Activated naive CD4-positive, alpha-beta T cell treated with Interleukin-2 at 50 U/mL for 16 hours (primary cell): ENCODE measurements at regions not wholly inside any gene's neighbourhood (a gene's known extent, or its start where the extent isn't known, plus 50 kb on each side); places are given as distances from the start of the nearest gene placed in this dataset.

Experiments
- DNase-seq: peaks from one replicate; pipeline ENCODE4 v3.0.0-alpha.2; 2020

DNA sequence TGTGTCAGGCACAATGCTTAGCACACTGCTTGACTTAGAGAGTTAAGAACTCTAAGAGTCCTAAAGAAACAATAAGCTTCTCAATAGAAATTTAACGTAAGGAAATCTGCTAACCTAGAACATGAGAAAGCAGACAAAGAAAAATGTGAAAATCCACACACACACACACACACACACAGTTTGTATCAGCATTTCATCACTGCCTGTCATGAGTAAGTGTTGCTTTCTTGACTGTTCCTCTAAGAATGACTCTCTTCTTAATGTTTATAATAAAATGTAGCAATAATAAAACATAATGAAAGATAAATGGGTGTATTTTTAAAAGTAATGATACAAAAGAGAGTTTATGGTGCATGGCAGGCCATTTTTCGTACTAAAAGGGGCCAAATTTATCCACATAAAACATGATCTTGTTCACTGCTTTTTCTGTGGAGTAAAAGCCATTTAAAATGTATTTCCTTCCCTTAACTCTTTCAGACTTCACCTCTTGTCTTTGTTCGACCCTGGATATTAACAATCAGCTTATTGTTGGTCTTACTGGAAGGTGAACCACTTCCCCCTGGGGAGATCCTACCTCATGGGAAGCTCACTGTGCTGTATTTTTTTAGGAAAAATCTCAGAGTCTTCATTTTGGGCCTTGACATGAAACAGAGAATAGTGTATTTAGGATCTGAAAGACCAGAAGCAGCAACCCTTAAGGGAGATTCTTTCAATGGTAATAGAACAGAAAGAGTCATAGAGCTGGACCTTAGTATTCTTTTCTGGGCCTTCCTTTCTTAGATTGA lies 107.3 kb upstream of the ANKRD55 start:
- no peak for DNase-seq

DNA sequence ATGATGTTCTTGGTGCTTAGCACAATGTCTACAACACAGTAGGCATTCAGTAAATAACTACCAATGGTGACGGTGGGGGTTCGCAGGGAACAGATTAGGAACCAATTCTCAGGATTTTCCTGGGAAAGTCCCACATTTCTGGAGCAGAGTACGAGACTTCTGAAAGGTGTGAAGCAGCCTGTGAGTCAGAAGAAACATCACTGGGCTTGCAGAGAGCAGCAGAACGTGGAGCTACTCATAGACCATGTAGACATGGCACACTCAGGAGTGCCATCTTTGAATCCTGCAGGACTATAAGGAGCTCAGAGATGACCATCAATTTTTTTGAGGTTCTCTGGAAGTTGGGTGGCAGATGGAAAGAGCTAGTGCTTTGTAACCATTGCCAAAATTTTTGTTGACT lies 106.6 kb upstream of the ANKRD55 start:
- DNase-seq, result no peak

DNA sequence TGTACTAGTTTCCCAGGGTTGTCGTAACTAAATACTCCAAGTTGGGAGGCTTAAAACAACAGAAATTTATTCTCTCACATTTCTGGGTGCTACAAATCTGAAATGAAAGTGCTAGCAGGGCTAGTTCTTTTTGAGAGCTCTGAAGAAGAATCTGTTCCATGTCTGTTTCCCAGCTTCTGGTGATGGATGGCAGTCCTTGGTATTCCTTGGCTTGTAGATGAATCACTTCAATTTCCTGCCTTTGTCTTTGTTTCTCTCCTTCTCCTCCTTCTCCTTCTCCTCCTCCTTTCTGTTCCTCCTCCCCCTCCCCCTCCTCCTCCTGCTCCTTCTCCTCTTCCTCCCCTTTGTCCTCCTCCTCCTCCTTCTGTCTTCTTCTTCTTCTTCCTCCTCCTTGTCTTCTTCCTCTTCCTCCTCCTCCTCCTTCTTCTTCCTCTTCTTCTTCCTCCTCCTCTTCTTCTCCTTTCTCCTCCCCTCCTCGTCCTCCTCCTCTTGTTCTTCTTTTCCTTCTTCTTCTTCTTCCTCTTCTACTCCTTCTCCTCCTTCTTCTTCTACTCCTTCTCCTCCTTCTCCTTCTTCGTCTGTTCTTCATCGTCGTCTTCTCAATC lies 104.7 kb upstream of the ANKRD55 start:
- DNase-seq, result no peak

DNA sequence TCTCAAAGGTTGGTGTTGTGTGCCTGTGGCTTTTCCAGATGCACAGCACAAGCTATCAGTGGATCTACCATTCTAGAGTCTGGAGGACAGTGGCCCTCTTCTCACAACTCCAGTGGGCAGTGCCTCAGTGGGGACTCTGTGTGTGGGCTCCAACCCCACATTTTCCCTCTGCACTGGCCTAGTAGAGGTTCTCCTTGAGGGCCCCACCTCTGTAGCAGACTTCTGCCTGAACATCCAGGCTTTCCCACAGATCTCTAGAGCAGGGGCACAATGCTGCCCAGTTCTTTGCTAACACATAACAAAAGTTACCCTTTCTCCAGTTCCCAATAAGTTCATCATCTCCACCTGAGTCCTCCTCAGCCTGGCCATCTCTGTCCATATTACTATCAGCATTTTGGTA lies 102.1 kb upstream of the ANKRD55 start:
- no peak for DNase-seq

DNA sequence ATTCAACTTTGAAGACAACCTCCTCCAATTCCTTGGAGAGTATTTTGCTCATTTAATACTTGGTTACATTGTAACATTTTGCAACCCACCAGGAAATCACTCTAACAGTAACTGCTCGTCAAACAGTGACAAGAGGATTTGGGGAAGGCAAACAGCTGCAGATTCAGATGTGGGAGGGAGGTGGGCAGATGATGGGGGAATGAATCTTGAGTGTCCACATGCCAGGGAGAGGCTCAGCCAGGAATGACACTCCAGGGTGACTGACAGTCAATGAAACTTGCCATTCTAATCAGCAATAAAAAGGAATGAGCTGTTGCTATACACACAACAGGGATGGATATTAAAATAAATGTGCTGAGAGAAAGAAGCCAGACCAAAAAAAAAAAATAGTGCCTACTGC lies 97.7 kb upstream of the ANKRD55 start:
- DNase-seq, result no peak

DNA sequence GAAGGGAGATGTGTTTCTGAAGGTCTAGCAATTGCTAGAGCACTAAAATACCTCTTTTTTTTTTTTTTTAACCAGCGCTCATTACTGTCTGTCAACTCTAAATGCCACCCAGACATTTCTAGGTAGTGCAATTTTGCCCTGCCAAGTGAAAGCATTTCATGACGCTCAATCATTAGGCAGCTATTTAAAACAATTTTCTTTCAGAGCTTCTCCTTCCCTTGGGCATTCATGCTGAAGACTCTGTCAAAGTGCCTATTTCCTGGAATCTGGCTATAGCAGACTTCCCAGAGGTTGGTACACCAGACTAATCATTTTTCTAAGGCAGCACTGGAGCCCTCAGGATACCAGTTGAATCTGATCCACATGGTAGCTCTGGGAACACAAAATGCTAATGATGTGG lies 97.0 kb upstream of the ANKRD55 start:
- no peak for DNase-seq

DNA sequence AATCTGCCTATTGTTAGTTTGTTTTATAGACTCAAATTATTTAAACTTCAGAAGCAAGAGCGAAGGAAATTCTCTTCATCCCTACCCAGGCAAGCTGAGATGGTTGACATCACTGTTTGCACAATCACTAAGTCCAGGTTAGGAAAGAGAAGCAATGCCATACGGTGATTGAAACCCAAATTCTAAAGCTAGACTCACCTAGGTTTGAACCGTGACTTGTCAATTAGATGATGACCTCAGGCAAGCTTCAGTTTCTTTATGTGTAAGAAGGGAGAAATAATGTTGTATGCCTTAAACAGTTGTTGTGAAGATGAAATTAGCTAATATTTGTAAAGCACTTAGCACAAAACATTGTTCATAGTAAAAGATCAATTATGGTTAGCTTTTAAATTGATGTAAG lies 96.5 kb upstream of the ANKRD55 start:
- DNase-seq, result no peak

DNA sequence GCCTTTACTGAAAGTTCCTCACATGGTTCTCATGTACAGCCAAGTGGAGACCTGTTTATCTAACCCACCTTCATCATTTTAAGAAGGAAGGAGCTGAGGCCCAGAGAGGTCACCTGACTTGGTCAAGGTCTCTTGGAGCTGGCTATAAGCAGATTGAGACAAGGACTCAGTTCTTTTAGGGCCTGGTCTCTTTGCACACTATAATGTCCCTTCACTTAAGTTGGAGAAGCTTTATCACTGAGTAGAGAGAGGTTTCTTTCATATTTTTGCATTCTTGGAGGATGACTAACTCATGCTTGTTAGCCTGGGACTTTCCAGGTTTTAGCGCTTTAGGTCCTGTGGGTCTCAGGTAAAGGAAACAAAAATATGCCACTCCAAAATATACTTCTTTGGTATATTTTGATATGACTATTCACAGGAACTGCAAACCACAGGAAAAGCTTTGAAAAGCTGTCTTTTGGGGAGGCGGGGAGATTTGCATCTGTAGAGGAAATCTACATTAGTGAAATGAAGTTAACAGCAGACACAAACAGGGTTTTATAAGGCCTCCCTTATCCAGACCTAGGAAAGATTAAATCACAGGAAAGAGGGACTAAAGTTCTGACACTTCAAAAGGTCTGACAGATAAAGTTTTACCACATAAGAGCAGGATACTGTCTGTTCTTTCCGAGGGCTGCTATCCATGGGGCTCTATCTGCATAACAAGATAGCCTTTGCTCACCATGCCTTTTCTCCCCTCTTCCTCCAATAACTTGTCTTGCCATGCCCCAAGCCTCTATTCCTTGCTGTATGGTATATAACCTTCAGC lies 95.8 kb upstream of the ANKRD55 start:
- peak; percentile 55 for DNase-seq

DNA sequence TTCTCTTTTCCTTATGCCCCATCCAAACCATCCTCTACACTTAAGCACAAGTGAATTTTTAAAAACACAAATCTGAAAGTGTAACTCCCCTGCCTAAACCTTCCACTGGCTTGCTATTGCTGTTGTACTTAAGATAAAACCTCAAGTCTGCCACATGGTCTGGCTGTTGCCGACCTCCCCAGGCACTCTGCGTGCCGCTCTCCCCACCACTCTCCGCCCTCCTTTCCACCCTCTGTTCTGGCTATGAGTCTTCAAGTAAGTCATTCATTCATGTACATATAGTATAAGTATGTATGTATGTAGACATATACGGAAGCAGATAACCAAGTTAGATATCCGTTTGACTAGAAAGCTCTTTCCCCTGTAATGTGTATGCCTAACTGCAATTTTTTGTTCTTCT lies 94.7 kb upstream of the ANKRD55 start:
- DNase-seq, result peak; percentile 80

DNA sequence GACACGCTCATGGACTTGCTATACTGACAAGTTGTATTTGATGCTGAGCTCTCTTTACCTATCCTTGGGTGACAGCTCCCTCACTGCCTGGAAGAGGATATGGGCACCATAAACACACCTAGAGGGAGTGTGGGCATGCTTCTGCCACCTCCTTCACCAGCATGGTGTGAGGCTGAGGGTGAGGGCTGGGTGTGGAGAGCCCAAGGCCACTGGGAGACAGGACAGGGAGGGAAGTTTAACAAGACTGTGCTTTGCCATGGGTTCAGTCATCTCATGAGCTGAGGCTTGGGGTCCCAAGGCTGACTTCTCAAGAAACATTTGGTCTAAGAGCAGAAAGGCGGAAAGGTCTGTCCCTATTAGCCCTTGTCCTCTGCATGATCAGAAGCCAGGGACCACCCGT lies 93.6 kb upstream of the ANKRD55 start:
- DNase-seq, result no peak

DNA sequence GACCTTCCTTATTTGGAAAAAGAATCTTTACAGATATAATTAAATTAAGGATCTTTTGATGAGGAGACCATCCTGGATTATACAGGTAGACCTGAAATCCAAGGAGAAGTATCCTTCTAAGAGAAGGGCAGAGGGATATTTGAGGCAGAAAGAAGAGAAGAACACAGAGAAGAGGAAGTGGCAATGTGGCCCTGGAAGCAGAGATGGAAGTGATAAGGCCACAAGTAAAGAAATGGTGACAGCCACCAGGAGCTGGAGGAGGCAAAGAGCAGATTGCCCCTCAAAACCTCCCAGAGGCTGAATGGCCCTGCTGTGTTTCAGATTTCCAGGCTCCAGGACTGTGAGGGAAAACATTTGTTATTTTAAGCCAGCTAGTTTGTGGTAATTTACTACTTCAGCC lies 93.0 kb upstream of the ANKRD55 start:
- DNase-seq, result no peak

DNA sequence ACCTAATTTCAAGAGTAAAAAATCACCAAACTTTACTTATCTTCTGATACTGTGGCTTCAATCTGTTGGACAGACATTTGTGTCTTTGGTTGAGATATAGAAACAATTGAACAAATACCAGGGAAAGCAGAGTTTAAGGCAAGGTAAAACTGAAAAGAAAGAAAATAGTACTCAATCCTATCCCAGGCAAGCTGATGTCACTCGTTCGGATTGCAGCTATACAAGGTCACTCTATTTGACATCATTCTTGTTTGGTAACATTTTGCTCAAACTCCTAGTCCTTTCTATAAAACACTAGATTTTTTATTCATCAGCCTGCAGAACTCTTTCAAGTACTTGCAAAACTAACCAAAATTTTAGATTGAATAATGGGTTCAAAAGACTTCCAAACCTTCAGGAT lies 91.9 kb upstream of the ANKRD55 start:
- DNase-seq, result no peak

DNA sequence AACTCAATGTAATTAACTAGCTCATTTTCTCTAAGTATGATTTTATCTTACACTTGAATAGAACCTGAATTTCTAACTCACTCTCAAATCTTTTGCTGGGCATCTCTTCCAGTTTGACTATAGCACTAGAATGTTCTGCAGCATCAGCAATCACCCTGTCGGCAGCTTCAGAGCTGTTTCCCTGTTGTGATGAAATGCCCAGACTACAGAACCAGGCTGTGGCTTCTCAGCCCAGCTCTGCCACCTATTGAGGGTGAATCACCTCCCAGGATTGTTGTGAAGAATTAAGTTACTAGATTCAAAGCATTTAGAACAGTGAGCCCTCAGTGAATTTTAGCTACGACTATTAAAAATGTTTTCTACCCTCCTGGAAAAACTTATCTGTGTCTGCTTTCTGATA lies 90.4 kb upstream of the ANKRD55 start:
- DNase-seq, result peak; percentile 28

DNA sequence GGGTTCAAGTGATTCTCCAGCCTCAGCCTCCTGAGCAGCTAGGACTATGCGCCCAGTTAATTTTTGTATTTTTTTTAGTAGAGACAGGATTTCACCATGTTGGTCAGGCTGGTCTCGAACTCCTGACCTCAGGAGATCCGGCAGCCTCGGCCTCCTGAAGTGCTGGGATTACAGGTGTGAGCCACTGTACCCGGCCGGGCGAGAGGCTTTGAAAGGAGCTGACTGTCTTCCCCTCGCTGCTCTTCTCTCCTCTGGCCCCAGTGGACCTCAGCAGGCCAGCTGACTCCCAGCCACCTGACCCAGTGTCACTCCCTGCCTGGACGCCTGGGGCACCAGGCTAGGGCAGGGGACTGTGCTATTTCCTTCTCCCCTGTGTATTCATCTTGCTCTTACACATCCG lies 89.5 kb upstream of the ANKRD55 start:
- DNase-seq, result no peak

DNA sequence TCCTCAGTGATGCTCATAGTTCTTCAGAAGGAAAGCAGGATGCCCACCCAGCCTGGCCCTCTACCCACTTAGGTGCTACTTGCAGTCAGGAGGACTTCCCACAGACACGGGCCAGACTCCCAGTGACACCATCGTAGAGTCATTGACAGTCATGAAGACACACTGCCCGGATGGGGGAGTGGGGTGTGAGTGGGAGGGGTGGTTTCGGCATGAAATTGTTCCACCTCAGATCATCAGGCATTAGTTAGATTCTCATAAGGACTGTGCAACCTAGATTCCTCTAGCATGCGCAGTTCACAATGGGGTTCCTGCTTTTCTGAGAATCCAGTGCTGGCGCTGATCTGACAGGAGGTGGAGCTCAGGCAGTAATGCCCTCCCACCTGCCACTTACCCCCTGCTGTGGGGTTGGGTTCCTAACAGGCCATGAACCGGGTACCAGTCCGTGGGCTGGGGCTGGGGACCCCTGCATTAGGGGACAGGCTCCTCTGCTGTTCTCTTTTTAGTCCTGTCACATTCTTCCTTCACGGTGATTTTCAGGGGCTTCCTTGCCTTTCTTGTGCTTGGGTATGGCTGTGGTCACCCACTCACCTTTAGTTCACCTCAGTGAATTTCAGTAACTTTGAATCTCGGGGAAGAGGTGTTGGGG lies 88.2 kb upstream of the ANKRD55 start:
- peak; percentile 48 for DNase-seq

DNA sequence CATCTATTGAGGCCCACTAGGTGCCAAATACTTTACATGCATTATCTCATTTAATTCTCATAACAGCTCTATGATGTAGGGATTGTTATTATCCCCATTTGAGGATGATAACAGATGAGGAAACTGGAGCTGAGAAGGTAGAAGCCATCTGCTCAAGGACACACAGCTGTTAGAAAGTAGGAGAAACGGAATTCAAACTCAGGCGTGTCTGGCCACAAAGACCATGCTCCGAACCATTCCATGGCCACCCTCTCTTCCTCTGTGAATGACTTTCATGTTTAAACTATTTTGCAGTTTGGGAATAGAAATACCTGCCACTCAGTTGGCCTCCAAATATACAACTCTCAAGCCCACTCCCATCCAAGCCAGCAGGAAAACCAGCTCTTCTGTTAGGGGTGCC lies 87.6 kb upstream of the ANKRD55 start:
- DNase-seq, result no peak

DNA sequence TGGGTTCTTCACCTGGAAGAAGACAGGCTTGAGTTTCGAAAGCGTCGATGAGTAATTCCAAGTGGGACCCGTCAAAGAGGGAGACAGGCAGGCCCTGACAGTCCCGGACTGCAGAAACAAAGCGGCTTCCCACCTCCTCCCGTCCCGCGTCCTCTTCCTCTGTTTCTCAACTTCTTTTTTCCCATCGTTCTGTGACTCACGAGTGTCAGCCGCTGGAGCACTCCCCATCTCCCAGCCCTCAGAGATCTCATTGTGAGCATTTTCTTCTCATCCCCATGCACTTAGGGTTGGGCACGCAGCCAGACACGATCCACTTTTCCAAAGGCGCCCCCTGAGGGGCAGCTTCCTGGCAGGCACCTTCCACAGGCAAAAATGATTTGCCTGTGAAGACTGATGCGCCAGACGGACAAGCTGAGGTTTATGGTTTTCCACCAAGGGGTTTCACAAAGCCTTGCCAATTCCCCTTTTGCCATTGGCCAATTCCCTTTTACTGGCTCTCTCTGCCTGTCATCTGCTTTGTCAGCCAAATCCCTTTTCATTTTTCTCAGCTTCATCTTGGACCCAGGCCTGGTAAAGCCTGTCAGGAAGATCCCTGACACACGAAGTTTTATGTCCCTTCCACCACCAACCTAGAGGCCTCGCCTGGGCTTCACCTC lies 86.5 kb upstream of the ANKRD55 start:
- no peak for DNase-seq

DNA sequence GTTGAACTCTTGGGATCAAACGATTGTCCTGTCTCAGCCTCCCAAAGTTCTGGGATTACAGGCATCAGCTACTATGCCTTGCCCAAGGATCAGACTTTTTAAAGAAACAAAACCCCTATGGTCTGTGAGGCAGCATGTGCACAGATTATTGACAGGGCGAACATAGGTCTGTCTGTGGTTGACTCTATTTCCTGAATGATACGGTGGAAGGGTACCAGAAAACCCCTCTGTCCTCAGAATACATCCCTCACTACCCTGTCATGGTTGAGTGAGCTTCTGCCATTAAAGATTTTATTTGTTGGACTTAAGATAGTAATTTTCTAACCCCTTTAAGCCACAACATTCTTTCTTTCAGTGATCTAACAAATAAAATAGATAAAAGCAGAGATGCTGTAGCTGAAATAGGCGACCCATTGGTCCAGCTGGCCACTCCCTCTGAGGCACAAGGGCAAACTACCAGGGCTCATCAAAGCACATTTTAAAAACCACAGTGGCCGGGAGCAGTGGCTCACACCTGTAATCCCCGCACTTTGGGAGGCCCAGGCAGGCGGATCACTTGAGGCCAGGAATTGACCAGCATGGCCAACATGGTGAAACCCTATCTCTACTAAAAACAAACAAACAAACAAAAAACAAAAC lies 84.9 kb upstream of the ANKRD55 start:
- DNase-seq, result no peak

DNA sequence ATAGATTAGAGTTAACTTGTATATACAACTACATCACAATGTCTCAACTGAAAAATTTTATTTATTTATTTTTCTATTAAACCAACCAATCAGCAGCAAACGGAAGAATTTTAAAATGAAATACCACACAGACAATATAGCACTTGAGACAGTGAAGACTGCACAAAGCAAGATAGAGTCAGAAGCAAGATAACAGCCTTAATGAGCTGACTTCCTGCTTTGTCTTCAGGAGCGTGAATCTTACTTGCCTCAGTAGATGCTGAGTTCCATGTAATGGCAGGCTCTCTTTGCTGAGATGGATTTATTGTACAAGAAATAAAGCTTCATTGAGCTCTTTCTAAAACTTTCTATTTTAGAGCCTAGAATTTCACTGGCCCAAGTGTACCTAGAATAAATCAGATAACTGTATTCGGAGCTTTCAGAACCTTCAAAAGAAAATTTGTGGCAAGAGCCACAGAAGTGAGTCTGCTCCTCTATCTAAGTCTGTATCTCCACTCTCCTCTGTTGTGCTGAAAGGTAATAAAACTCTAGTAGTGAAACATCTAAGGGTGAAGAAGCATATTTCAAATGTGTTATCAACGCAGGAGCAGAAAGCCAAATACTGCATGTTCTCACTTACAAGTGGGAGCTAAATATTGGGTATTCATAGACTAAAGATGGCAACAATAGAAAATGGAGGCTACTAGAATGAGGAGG lies 83.3 kb upstream of the ANKRD55 start:
- no peak for DNase-seq

DNA sequence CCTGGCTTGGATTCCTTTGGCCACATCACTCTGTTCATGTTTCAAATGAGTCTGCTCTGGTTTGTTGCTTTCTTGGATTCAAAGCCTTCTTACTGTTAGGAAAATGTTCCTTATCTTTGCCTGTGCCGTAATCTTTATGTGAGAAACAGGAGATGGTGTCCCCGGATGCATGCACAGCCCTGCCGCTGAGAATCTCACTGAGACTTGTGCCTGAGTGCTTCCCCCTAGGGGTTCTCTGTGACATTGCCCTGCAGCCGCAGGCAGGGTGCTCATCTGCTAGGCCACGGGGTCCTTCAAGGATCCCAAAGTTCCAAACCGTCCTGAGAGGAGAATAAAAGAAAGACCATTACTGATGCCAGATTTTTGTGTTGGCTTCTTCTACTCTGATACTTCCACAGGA lies 81.4 kb upstream of the ANKRD55 start:
- DNase-seq, result peak; percentile 65

DNA sequence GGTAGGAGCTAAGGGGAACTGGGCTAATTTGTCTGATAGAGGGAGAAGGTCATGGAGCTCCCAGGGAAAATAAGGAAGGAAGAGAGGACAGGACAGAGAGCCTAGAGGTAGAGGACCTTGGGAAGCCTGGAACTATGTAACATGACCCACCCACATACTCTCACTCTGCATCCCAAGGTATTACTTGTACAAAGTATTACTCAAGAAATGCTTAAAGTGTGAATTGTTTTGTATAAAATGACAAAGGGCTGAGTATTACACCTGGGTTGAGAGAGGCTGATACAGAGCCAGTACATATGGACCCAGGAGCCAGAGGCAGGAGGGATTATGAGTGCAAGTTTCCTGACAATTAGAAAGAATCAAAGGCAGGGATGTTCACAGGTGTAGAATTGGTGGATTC lies 80.5 kb upstream of the ANKRD55 start:
- no peak for DNase-seq

DNA sequence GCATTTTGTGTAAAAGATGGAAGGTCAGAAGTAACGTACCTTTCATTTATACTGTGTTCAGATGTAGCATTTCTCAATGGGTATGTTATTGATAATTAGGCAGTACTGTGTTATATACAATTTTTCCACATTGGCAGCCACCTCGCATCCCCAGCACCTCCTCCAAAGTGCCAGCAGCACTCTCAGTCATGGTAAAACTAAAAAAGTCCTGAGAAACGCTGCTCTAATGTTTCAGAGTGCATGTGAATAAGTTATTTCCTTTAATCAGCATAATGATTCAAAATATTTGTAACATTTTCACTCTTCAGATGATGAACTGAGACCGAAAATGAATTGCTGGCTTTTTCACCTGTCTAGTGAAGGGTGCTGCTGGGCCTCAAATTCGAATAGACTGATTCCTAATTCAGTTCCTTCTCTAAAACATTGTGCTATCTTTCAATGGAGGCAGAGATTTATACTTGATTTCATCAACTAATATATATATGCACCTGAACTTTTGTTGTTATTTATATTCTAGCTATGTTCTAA lies 79.9 kb upstream of the ANKRD55 start:
- DNase-seq, result peak; percentile 21
